Thyroid gland (tissue), 4 donors: ENCODE measurements at regions not wholly inside any gene's neighbourhood (a gene's known extent, or its start where the extent isn't known, plus 50 kb on each side); places are given as distances from the start of the nearest gene placed in this dataset.

Experiments
- DNase-seq, 2 donors: peaks; one replicate each; pipeline ENCODE4 v3.0.0-alpha.2; 2019
- H3K27ac ChIP-seq, 3 donors: fragments of 200-600 bp; sonication (generic); 1 replicate in 2 of 3; 2 replicates in 1 of 3; pipeline ENCODE4 v1.5.1; 2016 to 2019; ENCODE audit warnings: mild to moderate bottlenecking in 1 of 3, moderate library complexity in 1 of 3
- H3K27me3 ChIP-seq: fragments of 200-600 bp; sonication (generic); one replicate; pipeline ENCODE4 v1.5.1; 2019
- H3K36me3 ChIP-seq, 2 donors: fragments of 200-600 bp; sonication (generic); one replicate each; pipeline ENCODE4 v1.5.1; 2016 to 2019
- H3K4me1 ChIP-seq, 2 donors: fragments of 200-600 bp; sonication (generic); one replicate each; pipeline ENCODE4 v1.5.1; 2017 to 2019
- H3K4me3 ChIP-seq, 3 donors: fragments of 200-600 bp; sonication (generic); replicated peaks in 1 of 3; 1 replicate in 2 of 3; 2 replicates in 1 of 3; pipeline ENCODE4 v1.5.1; 2016; ENCODE audit warnings: mild to moderate bottlenecking in 1 of 3
- H3K9me3 ChIP-seq: fragments of 200-600 bp; sonication (generic); one replicate; pipeline ENCODE4 v1.5.1; 2017
- POLR2A ChIP-seq, 2 donors: fragments of 450-650 bp; IDR thresholded peaks; one replicate each; pipeline ENCODE4 v1.6.1; 2017; ENCODE audit warnings: antibody characterized with exemption in 2 of 2, mild to moderate bottlenecking in 2 of 2, moderate library complexity in 1 of 2
- WGBS, 2 donors: methylation state at CpG; one replicate each; pipeline ENCODE4 v1.1.5; 2017; 5-methylcytosine and 5-hydroxymethylcytosine counted together
- intact Hi-C: fragments of 100-400 bp; cut with DNase I; formaldehyde crosslinking; loops from one replicate; pipeline ENCODE4 v1.15.1; 2023
- TF ChIP-seq, protein P1 (sequence below), 6 experiments: fragments of 200-600 bp in 3 of 6; fragments of 450-650 bp in 3 of 6; sonication (generic) in 3 of 6; IDR thresholded peaks; one replicate each; pipeline ENCODE4 v1.5.1; 2016 to 2019; ENCODE audit warnings: antibody characterized with exemption in 6 of 6, mild to moderate bottlenecking in 2 of 6, inconsistent platforms in 1 of 6, moderate library complexity in 1 of 6

DNA sequence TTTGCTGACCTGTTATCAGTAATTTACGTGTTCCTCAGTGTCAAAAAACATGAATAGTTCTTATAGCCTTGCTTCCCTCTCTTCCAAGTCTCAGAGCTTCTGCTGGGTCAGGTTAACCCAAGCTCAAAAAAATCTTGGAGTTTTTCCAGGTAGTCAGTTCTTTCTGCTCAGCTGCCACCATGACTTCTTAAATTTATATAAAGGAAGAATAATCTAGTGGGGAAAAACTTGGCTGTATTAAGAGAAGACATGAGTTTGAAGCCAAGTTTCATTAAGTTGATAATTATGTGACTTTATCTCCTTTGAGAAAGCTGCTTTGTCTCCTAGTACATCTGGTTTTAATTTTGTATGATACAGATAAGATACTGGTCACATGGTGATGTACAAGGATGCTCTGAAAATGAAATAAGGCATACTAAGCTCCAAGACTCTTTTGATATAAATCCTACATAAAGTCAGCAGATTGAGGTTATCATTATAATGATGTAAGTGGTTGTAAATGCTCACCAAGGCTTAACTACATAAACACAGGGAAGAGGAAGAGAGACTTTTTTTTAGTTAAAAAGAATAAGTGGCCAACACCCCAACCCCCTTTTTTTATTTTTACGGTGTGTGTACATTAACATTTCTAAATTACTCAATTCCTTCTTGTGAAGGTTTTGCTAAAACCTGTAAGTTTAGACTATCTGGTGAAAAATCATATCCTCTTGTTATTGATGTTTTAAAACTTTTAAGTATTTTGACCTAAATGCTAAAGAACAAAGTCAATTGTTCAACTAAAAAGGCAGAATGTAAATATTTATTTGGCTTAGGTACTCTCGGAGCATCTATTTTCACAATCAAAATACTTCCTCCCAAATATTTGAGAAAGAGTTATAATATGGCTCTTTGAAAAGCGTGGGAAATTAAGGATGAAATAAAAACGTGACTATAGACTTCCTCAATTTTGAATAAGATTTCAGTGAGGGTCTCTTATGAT is 84.1 kb upstream of the SLC38A2 start:
- DNase-seq = no peak
- no peaks in the 10 kb centered on the region for H3K27me3 ChIP-seq
- peaks cover 8 to 16% of the 10 kb centered on the region in 2 donors for H3K4me1 ChIP-seq
- H3K4me3 ChIP-seq = no peak overlapping the region
- no peak overlapping the region for H3K27ac ChIP-seq
- TF ChIP-seq POLR2A (IDR thresholded peaks at IDR 0.05) = no peak
- TF ChIP-seq, protein P1, sequence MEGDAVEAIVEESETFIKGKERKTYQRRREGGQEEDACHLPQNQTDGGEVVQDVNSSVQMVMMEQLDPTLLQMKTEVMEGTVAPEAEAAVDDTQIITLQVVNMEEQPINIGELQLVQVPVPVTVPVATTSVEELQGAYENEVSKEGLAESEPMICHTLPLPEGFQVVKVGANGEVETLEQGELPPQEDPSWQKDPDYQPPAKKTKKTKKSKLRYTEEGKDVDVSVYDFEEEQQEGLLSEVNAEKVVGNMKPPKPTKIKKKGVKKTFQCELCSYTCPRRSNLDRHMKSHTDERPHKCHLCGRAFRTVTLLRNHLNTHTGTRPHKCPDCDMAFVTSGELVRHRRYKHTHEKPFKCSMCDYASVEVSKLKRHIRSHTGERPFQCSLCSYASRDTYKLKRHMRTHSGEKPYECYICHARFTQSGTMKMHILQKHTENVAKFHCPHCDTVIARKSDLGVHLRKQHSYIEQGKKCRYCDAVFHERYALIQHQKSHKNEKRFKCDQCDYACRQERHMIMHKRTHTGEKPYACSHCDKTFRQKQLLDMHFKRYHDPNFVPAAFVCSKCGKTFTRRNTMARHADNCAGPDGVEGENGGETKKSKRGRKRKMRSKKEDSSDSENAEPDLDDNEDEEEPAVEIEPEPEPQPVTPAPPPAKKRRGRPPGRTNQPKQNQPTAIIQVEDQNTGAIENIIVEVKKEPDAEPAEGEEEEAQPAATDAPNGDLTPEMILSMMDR (IDR thresholded peaks at IDR 0.05) = no peak
- H3K9me3 ChIP-seq = no peaks in the 10 kb centered on the region
- intact Hi-C loops = no loop called here
- H3K36me3 ChIP-seq = no peaks in the 10 kb centered on the region
- 69 to 74% methylated on average over 5 of the region's 5 CpGs for WGBS, 2 donors

DNA sequence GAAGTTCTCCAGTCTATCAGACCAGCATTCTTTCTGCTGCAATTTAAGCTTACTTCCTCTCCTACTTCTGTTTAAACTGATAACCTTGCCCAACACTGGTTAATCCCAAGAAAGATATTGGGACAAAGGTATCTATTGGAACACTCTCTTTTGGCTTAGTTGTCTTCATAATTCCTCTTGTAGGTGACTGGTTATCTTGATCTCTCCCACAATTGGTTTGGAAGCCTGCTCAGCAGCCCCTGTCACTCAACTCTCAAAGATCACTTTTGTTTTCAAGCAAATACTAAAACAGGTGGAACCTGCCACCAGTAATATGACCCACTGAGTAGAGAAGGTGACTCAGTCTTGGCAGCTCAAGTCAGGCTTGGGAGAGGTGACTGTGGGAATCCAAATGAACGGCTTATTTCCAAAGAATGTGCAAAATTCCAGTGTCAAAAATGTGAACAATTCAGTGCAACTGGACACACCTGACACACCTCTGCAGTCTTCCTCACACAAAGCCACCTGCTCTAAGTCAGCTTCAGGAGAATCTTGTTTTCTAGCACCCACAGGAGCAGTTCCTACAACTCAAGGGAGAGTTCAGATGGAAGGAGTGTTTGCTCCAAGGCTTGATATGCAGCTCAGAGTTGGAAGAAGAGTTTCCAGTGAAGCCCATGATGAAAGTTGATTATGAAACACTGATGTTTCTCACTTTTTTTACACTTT is 83.2 kb upstream of the SLC38A2 start:
- H3K27me3 ChIP-seq = no peaks in the 10 kb centered on the region
- intact Hi-C loops = no loop called here
- H3K27ac ChIP-seq = no peak overlapping the region
- no peaks in the 10 kb centered on the region for H3K9me3 ChIP-seq
- no peaks in the 10 kb centered on the region for H3K36me3 ChIP-seq
- H3K4me3 ChIP-seq = no peak overlapping the region
- H3K4me1 ChIP-seq = peaks cover 8 to 15% of the 10 kb centered on the region in 2 donors
- no peak for TF ChIP-seq POLR2A (IDR thresholded peaks at IDR 0.05)
- TF ChIP-seq, protein P1 (IDR thresholded peaks at IDR 0.05) = no peak
- peak in 1 of 2 donors; percentile 12 for DNase-seq
- 38 to 47% methylated on average over 1 of the region's 1 CpG for WGBS, 2 donors

DNA sequence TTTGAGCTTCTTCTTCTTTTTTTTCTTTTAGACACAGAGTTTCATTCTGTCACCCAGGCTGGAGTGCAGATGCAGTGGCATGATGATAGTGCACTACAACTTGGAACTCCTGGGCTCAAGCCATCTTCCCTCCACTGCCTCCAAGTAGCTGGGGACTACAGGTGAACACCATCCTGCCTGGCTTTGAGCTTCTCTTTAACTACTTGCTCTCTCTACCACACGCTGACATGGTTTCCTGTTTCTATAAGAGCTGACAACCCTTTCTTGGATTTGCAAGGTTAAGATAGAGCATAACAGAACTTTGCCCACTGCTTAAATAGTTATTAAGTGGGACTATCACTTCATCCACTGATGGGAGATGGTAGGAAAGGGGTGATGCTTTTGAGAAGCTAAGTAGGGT is 82.4 kb upstream of the SLC38A2 start:
- no peak for DNase-seq
- Histone ChIP-seq H3K27me3 (no peaks in the 10 kb centered on the region), H3K4me1 (peaks cover 17 to 24% of the 10 kb centered on the region in 2 donors), H3K36me3 (no peaks in the 10 kb centered on the region), H3K4me3 (no peak overlapping the region), H3K9me3 (no peaks in the 10 kb centered on the region), H3K27ac (no peak overlapping the region)
- no peak for TF ChIP-seq POLR2A (IDR thresholded peaks at IDR 0.05)
- TF ChIP-seq, protein P1 (IDR thresholded peaks at IDR 0.05) = no peak
- intact Hi-C loops = no loop called here
- WGBS, 2 donors = 91 to 97% methylated on average over 1 of the region's 1 CpG

DNA sequence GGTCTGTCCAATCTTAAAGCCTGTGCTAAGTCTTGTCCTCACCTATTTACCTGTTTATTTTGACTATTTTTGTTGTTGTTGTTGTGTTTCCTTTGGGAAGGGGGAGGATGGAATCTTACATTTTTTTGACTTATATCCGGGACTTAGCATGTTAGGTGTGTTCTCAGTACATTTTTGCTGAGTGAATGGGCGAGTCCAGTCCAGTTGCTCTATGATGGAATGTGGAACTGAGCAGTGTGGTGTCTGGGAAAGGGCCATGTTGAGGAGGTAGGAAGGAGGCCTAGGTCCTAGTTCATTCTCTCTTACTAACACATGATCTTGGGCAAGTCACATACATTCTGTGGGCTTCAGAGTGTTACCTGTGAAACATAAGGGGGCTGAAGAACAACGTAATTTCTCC is 80.9 kb upstream of the SLC38A2 start:
- no peaks in the 10 kb centered on the region for H3K36me3 ChIP-seq
- 99 to 100% methylated on average over 3 of the region's 3 CpGs for WGBS, 2 donors
- H3K27me3 ChIP-seq = no peaks in the 10 kb centered on the region
- no peaks in the 10 kb centered on the region for H3K9me3 ChIP-seq
- peaks cover 23 to 30% of the 10 kb centered on the region in 2 donors for H3K4me1 ChIP-seq
- no peak for DNase-seq
- no peak overlapping the region for H3K27ac ChIP-seq
- intact Hi-C loops = no loop called here
- TF ChIP-seq, protein P1 (IDR thresholded peaks at IDR 0.05) = no peak
- no peak overlapping the region for H3K4me3 ChIP-seq

DNA sequence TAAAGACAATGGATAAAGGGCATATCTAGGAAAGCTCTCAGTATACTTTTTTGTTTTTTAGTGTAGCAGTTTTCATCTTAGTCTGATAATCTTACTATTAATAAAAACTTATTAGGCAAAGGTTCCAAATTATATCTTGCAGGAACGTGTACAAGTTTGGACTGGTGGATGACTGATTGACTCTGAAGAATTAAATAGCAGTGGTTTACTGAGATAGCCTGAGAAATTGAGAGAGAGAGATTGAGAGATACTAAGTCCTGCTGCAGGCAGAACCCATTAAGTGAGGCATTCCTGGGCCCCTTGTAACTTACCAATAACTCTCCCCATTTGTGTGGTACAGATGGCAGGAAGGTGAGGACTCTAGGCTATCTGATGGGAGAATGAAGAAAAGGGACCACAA is 80.2 kb upstream of the SLC38A2 start:
- TF ChIP-seq, protein P1 (IDR thresholded peaks at IDR 0.05) = no peak
- no peak for TF ChIP-seq POLR2A (IDR thresholded peaks at IDR 0.05)
- no peaks in the 10 kb centered on the region for H3K9me3 ChIP-seq
- no peaks in the 10 kb centered on the region for H3K36me3 ChIP-seq
- H3K27ac ChIP-seq = no peak overlapping the region
- 81 to 88% methylated on average over 1 of the region's 1 CpG for WGBS, 2 donors
- no peak overlapping the region for H3K4me3 ChIP-seq
- no peaks in the 10 kb centered on the region for H3K27me3 ChIP-seq
- H3K4me1 ChIP-seq = peaks cover 30 to 33% of the 10 kb centered on the region in 2 donors
- no peak for DNase-seq
- intact Hi-C loops = no loop called here
